ENCODE measurements at regions not wholly inside any gene's neighbourhood (a gene's known extent, or its start where the extent isn't known, plus 50 kb on each side); places are given as distances from the start of the nearest gene placed in this dataset.

GRCh38 chr5:5813441-5813840 lies 391.0 kb downstream of the ICE1 start:
- H3K36me3 Mint-ChIP-seq, result no peaks in the 10 kb centered on the region
- peaks cover 0 to 3% of the 10 kb centered on the region in 2 donors for H3K9me3 Mint-ChIP-seq
- Histone ChIP-seq H3K36me3 (ENCODE audit: control insufficient read depth, insufficient read depth, low read length) (no peaks in the 10 kb centered on the region), H3K9me3 (ENCODE audit: control insufficient read depth, insufficient read depth, low read length) (no peaks in the 10 kb centered on the region), H3K4me1 (ENCODE audit: control insufficient read depth, insufficient read depth, low read length) (no peaks in the 10 kb centered on the region), H3K4me3 (ENCODE audit: low read length) (no peak overlapping the region), H3K27ac (ENCODE audit: low read length) (no peak overlapping the region), H3K27me3 (ENCODE audit: control insufficient read depth, insufficient read depth, low read length) (no peaks in the 10 kb centered on the region)
- 41% methylated on average over 2 of the region's 5 CpGs for WGBS (ENCODE audit: insufficient coverage)
- peaks cover 0 to 2% of the 10 kb centered on the region in 2 donors for H3K27me3 Mint-ChIP-seq (ENCODE audit: low read depth in 2 of 2)
- no peak overlapping the region for H3K4me3 Mint-ChIP-seq
- intact Hi-C loops (cut with micrococcal nuclease), result no loop called here
- no peak for TF ChIP-seq CTCF (IDR thresholded peaks at IDR 0.05)
- DNase-seq, result no peak
- H3K27ac Mint-ChIP-seq, result no peak overlapping the region
- no peak for ATAC-seq
- no peaks in the 10 kb centered on the region for H3K4me1 Mint-ChIP-seq

GRCh38 chr5:5810461-5810860 lies 388.0 kb downstream of the ICE1 start:
- H3K4me3 ChIP-seq (ENCODE audit: low read length), result no peak overlapping the region
- no peak overlapping the region for H3K27ac ChIP-seq (ENCODE audit: low read length)
- 54% methylated on average over 2 of the region's 2 CpGs for WGBS (ENCODE audit: insufficient coverage)
- Mint-ChIP-seq H3K27ac (no peak overlapping the region), H3K27me3 (ENCODE audit: low read depth in 2 of 2) (peaks cover 0 to 2% of the 10 kb centered on the region in 2 donors), H3K36me3 (no peaks in the 10 kb centered on the region), H3K4me1 (no peaks in the 10 kb centered on the region), H3K4me3 (no peak overlapping the region), H3K9me3 (no peaks in the 10 kb centered on the region)
- TF ChIP-seq CTCF (IDR thresholded peaks at IDR 0.05), result no peak
- H3K36me3 ChIP-seq (ENCODE audit: control insufficient read depth, insufficient read depth, low read length), result no peaks in the 10 kb centered on the region
- no peaks in the 10 kb centered on the region for H3K9me3 ChIP-seq (ENCODE audit: control insufficient read depth, insufficient read depth, low read length)
- no peak for ATAC-seq
- no peak for DNase-seq
- no peaks in the 10 kb centered on the region for H3K4me1 ChIP-seq (ENCODE audit: control insufficient read depth, insufficient read depth, low read length)
- intact Hi-C loops (cut with micrococcal nuclease), result no loop called here
- H3K27me3 ChIP-seq (ENCODE audit: control insufficient read depth, insufficient read depth, low read length), result no peaks in the 10 kb centered on the region

GRCh38 chr5:5805916-5806315 lies 383.4 kb downstream of the ICE1 start:
- H3K27me3 ChIP-seq (ENCODE audit: control insufficient read depth, insufficient read depth, low read length), result no peaks in the 10 kb centered on the region
- no peak for ATAC-seq
- H3K4me1 ChIP-seq (ENCODE audit: control insufficient read depth, insufficient read depth, low read length), result no peaks in the 10 kb centered on the region
- DNase-seq, result no peak
- H3K4me3 Mint-ChIP-seq, result no peak overlapping the region
- no peaks in the 10 kb centered on the region for H3K9me3 Mint-ChIP-seq
- no peaks in the 10 kb centered on the region for H3K36me3 Mint-ChIP-seq
- intact Hi-C loops (cut with micrococcal nuclease), result no loop called here
- no peak overlapping the region for H3K27ac ChIP-seq (ENCODE audit: low read length)
- H3K9me3 ChIP-seq (ENCODE audit: control insufficient read depth, insufficient read depth, low read length), result no peaks in the 10 kb centered on the region
- no peak for TF ChIP-seq CTCF (IDR thresholded peaks at IDR 0.05)
- no peak overlapping the region for H3K27ac Mint-ChIP-seq
- H3K4me1 Mint-ChIP-seq, result no peaks in the 10 kb centered on the region
- no peak overlapping the region for H3K4me3 ChIP-seq (ENCODE audit: low read length)
- H3K36me3 ChIP-seq (ENCODE audit: control insufficient read depth, insufficient read depth, low read length), result no peaks in the 10 kb centered on the region
- no peaks in the 10 kb centered on the region for H3K27me3 Mint-ChIP-seq (ENCODE audit: low read depth in 2 of 2)
- WGBS (ENCODE audit: insufficient coverage), result 93% methylated on average over 7 of the region's 7 CpGs

GRCh38 chr5:5804478-5805233 lies 382.2 kb downstream of the ICE1 start:
- H3K4me1 ChIP-seq (ENCODE audit: control insufficient read depth, insufficient read depth, low read length), result no peaks in the 10 kb centered on the region

More at GRCh38 chr5:5804478-5805233, 382.2 kb downstream of the ICE1 start:
- H3K9me3 ChIP-seq (ENCODE audit: control insufficient read depth, insufficient read depth, low read length), result no peaks in the 10 kb centered on the region
- no peaks in the 10 kb centered on the region for H3K36me3 ChIP-seq (ENCODE audit: control insufficient read depth, insufficient read depth, low read length)
- H3K27ac ChIP-seq (ENCODE audit: low read length), result no peak overlapping the region
- Mint-ChIP-seq H3K9me3 (no peaks in the 10 kb centered on the region), H3K36me3 (no peaks in the 10 kb centered on the region), H3K27me3 (ENCODE audit: low read depth in 2 of 2) (no peaks in the 10 kb centered on the region), H3K4me1 (no peaks in the 10 kb centered on the region), H3K4me3 (no peak overlapping the region), H3K27ac (no peak overlapping the region)
- no peak for DNase-seq
- intact Hi-C loops (cut with micrococcal nuclease), result no loop called here
- H3K27me3 ChIP-seq (ENCODE audit: control insufficient read depth, insufficient read depth, low read length), result no peaks in the 10 kb centered on the region
- H3K4me3 ChIP-seq (ENCODE audit: low read length), result no peak overlapping the region
- no peak for ATAC-seq
- WGBS (ENCODE audit: insufficient coverage), result 83% methylated on average over 8 of the region's 8 CpGs
- no peak for TF ChIP-seq CTCF (IDR thresholded peaks at IDR 0.05)
